ENCODE measurements at regions not wholly inside any gene's neighbourhood (a gene's known extent, or its start where the extent isn't known, plus 50 kb on each side); places are given as distances from the start of the nearest gene placed in this dataset.

DNA sequence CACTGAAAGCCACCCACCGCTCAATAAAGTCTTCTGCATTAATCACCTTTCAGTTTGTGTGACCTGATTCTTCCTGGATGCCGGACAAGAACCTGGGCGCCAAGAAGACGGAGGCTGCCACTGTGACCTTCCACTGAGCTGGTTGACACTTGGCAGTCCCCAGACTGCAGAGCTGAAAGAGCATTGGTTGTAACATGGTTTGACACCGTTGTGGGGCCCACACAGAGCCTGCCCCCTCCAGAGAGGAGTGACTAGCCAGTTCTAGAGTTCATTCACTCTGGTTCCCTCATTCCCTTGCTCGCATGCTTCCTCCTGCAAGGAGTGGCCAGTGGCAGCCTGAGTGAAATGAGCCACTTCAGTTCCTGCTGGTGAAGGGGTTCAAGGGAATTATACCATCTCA lies 86.2 kb upstream of the ANXA1 start:
- POLR2A ChIA-PET: no interaction called here
- no peak for DNase-seq (ENCODE audit: low read depth in 1 of 2, low spot score in 1 of 2)
- TF ChIP-seq GATA3 (IDR thresholded peaks at IDR 0.05; ENCODE audit: borderline replicate concordance) (no peak), CHD2 (IDR thresholded peaks at IDR 0.05; ENCODE audit: low read length, partially characterized antibody) (no peak), FOSL2 (IDR thresholded peaks at IDR 0.05) (no peak), FOSL2 (CRISPR knock-in tag; IDR thresholded peaks at IDR 0.05) (no peak), EP300 (IDR thresholded peaks at IDR 0.05) (no peak), ZC3H11A (IDR thresholded peaks at IDR 0.05) (no peak), RNF2 (IDR thresholded peaks at IDR 0.05; ENCODE audit: borderline replicate concordance, low read depth) (no peak), JUN (IDR thresholded peaks at IDR 0.05) (no peak), PHF8 (IDR thresholded peaks at IDR 0.05; ENCODE audit: borderline replicate concordance, low read depth) (no peak), NFE2L2 (conservative IDR thresholded peaks at IDR 0.05; ENCODE audit: low read length) (no peak), EHMT2 (IDR thresholded peaks at IDR 0.05; ENCODE audit: low read depth) (no peak)
- TF ChIP-seq, protein P1, sequence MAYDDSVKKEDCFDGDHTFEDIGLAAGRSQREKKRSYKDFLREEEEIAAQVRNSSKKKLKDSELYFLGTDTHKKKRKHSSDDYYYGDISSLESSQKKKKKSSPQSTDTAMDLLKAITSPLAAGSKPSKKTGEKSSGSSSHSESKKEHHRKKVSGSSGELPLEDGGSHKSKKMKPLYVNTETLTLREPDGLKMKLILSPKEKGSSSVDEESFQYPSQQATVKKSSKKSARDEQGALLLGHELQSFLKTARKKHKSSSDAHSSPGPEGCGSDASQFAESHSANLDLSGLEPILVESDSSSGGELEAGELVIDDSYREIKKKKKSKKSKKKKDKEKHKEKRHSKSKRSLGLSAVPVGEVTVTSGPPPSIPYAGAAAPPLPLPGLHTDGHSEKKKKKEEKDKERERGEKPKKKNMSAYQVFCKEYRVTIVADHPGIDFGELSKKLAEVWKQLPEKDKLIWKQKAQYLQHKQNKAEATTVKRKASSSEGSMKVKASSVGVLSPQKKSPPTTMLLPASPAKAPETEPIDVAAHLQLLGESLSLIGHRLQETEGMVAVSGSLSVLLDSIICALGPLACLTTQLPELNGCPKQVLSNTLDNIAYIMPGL (CRISPR knock-in tag; IDR thresholded peaks at IDR 0.05; ENCODE audit: borderline replicate concordance): no peak
- TF ChIP-seq, protein P2, sequence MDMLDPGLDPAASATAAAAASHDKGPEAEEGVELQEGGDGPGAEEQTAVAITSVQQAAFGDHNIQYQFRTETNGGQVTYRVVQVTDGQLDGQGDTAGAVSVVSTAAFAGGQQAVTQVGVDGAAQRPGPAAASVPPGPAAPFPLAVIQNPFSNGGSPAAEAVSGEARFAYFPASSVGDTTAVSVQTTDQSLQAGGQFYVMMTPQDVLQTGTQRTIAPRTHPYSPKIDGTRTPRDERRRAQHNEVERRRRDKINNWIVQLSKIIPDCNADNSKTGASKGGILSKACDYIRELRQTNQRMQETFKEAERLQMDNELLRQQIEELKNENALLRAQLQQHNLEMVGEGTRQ (IDR thresholded peaks at IDR 0.05): no peak
- TF ChIP-seq, protein P3, sequence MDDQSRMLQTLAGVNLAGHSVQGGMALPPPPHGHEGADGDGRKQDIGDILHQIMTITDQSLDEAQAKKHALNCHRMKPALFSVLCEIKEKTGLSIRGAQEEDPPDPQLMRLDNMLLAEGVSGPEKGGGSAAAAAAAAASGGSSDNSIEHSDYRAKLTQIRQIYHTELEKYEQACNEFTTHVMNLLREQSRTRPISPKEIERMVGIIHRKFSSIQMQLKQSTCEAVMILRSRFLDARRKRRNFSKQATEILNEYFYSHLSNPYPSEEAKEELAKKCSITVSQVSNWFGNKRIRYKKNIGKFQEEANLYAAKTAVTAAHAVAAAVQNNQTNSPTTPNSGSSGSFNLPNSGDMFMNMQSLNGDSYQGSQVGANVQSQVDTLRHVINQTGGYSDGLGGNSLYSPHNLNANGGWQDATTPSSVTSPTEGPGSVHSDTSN (IDR thresholded peaks at IDR 0.05): no peak
- TF ChIP-seq, protein P4, sequence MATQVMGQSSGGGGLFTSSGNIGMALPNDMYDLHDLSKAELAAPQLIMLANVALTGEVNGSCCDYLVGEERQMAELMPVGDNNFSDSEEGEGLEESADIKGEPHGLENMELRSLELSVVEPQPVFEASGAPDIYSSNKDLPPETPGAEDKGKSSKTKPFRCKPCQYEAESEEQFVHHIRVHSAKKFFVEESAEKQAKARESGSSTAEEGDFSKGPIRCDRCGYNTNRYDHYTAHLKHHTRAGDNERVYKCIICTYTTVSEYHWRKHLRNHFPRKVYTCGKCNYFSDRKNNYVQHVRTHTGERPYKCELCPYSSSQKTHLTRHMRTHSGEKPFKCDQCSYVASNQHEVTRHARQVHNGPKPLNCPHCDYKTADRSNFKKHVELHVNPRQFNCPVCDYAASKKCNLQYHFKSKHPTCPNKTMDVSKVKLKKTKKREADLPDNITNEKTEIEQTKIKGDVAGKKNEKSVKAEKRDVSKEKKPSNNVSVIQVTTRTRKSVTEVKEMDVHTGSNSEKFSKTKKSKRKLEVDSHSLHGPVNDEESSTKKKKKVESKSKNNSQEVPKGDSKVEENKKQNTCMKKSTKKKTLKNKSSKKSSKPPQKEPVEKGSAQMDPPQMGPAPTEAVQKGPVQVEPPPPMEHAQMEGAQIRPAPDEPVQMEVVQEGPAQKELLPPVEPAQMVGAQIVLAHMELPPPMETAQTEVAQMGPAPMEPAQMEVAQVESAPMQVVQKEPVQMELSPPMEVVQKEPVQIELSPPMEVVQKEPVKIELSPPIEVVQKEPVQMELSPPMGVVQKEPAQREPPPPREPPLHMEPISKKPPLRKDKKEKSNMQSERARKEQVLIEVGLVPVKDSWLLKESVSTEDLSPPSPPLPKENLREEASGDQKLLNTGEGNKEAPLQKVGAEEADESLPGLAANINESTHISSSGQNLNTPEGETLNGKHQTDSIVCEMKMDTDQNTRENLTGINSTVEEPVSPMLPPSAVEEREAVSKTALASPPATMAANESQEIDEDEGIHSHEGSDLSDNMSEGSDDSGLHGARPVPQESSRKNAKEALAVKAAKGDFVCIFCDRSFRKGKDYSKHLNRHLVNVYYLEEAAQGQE (IDR thresholded peaks at IDR 0.05): no peak
- TF ChIP-seq, protein P5, sequence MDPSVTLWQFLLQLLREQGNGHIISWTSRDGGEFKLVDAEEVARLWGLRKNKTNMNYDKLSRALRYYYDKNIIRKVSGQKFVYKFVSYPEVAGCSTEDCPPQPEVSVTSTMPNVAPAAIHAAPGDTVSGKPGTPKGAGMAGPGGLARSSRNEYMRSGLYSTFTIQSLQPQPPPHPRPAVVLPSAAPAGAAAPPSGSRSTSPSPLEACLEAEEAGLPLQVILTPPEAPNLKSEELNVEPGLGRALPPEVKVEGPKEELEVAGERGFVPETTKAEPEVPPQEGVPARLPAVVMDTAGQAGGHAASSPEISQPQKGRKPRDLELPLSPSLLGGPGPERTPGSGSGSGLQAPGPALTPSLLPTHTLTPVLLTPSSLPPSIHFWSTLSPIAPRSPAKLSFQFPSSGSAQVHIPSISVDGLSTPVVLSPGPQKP (IDR thresholded peaks at IDR 0.05; ENCODE audit: low read depth, low read length): no peak
- TF ChIP-seq, protein P6, sequence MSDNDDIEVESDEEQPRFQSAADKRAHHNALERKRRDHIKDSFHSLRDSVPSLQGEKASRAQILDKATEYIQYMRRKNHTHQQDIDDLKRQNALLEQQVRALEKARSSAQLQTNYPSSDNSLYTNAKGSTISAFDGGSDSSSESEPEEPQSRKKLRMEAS (IDR thresholded peaks at IDR 0.05): no peak
- TF ChIP-seq, protein P7, sequence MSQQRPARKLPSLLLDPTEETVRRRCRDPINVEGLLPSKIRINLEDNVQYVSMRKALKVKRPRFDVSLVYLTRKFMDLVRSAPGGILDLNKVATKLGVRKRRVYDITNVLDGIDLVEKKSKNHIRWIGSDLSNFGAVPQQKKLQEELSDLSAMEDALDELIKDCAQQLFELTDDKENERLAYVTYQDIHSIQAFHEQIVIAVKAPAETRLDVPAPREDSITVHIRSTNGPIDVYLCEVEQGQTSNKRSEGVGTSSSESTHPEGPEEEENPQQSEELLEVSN (IDR thresholded peaks at IDR 0.05; ENCODE audit: borderline replicate concordance, low read depth): no peak
- CTCF ChIA-PET: interaction anchor here (1.0 to 4.0 kb wide), 8 partner anchors 8 to 134 kb away, joined by 3 to 12 read pairs (median 5); no protein-coding TSS in a partner anchor
- H3K4me1 ChIP-seq: peaks cover 5% of the 10 kb centered on the region
- peaks cover 10% of the 10 kb centered on the region; the same call in 1 of the 3 replicates for H3K9me3 ChIP-seq
- no peak for FAIRE-seq
- ATAC-seq: peak; percentile 24; a peak in 3 of 6 replicates
- H3K4me2 ChIP-seq: no peak overlapping the region
- 94% methylated on average over 6 of the region's 6 CpGs for WGBS (ENCODE audit: missing lambda C conversion rate)
- no peak overlapping the region for H3K4me3 ChIP-seq
- peak overlapping the region in 1 of 2 experiments; percentile 55; a peak in 3 of 6 replicates for H3K27ac ChIP-seq

Measured in A549 (cell line).